ENCODE measurements at regions not wholly inside any gene's neighbourhood (a gene's known extent, or its start where the extent isn't known, plus 50 kb on each side); places are given as distances from the start of the nearest gene placed in this dataset.
A peak's percentile ranks its signal among the peaks of the same experiment; 100 is the strongest.
"Not testable (repeated sequence)": the region's sequence is repeated elsewhere in the genome, so short reads cannot be mapped to it uniquely, and the experiment has no call there.

GRCh38 chr9:34773306-34773910, 63.5 kb upstream of the CCL21 start:
- peak in 1 of 2 experiments; percentile 1 for DNase-seq (ENCODE audit: low read depth in 1 of 2, low spot score in 2 of 2)
- H3K36me3 ChIP-seq: no peaks in the 10 kb centered on the region
- no peaks in the 10 kb centered on the region for H3K9me3 ChIP-seq (replicated peaks)

GRCh38 chr9:34771007-34771406, 61.1 kb upstream of the CCL21 start:
- Histone ChIP-seq H3K4me1 (replicated peaks) (no peaks in the 10 kb centered on the region), H3K27me3 (replicated peaks) (0 out of 2 replicates have a peak, but pooled peaks cover 5% of the 10 kb centered on the region), H3K36me3 (no peaks in the 10 kb centered on the region), H3K4me3 (no peak overlapping the region), H3K9me3 (replicated peaks) (no peaks in the 10 kb centered on the region), H3K27ac (no peak overlapping the region)
- no peak for DNase-seq (ENCODE audit: low read depth in 1 of 2, low spot score in 2 of 2)

More at GRCh38 chr9:34773306-34773910, 63.5 kb upstream of the CCL21 start:
- no peak overlapping the region for H3K4me3 ChIP-seq
- H3K27me3 ChIP-seq (replicated peaks): 0 out of 2 replicates have a peak, but pooled peaks cover 5% of the 10 kb centered on the region
- no peak overlapping the region for H3K27ac ChIP-seq
- H3K4me1 ChIP-seq (replicated peaks): no peaks in the 10 kb centered on the region

GRCh38 chr9:34767087-34767486, 57.2 kb upstream of the CCL21 start:
- H3K9me3 ChIP-seq (replicated peaks); H3K4me1 ChIP-seq (replicated peaks); H3K4me3 ChIP-seq; H3K27ac ChIP-seq; H3K27me3 ChIP-seq (replicated peaks); DNase-seq (ENCODE audit: low read depth in 1 of 2, low spot score in 2 of 2); H3K36me3 ChIP-seq: not testable (repeated sequence)

GRCh38 chr9:34760196-34761040, 50.5 kb upstream of the CCL21 start:
- not testable (repeated sequence) for H3K4me3 ChIP-seq; H3K4me1 ChIP-seq (replicated peaks); H3K36me3 ChIP-seq; H3K9me3 ChIP-seq (replicated peaks); H3K27ac ChIP-seq; H3K27me3 ChIP-seq (replicated peaks)
- peak; percentile 1 to 40 for DNase-seq (ENCODE audit: low read depth in 1 of 2, low spot score in 2 of 2)

Measured in SJSA1 (cell line).